Astrocyte (in vitro differentiated cells and primary cell): ENCODE measurements at regions not wholly inside any gene's neighbourhood (a gene's known extent, or its start where the extent isn't known, plus 50 kb on each side); places are given as distances from the start of the nearest gene placed in this dataset.

ENCODE experiments used
- DNase-seq: peaks from one replicate; pipeline ENCODE4 v3.0.0-alpha.2; 2010; ENCODE audit warnings: low read depth
- FAIRE-seq: peaks from 2 replicates; lab custom pipeline; 2011; peaks lifted over from hg19 to GRCh38; lab: Jason Lieb, UNC
- H2AFZ ChIP-seq: 2 replicates; pipeline ENCODE4 v1.6.0; 2012; ENCODE audit warnings: low read depth, low read length, inconsistent platforms
- H3K27ac ChIP-seq: 2 replicates; pipeline ENCODE4 v1.5.1; 2011; ENCODE audit warnings: low read depth, low read length, inconsistent platforms
- H3K27me3 ChIP-seq: 2 replicates; pipeline ENCODE4 v1.6.0; 2011; ENCODE audit warnings: low read length, inconsistent platforms; ENCODE audit not compliant: insufficient read depth
- H3K36me3 ChIP-seq: 2 replicates; pipeline ENCODE4 v1.5.1; 2011; ENCODE audit warnings: low read length, inconsistent platforms; ENCODE audit not compliant: insufficient read depth
- H3K4me1 ChIP-seq: 2 replicates; pipeline ENCODE4 v1.5.1; 2011; ENCODE audit warnings: low read length, inconsistent platforms; ENCODE audit not compliant: insufficient read depth
- H3K4me2 ChIP-seq: 2 replicates; pipeline ENCODE4 v1.6.0; 2012; ENCODE audit warnings: low read length, inconsistent platforms
- H3K4me3 ChIP-seq: 2 replicates; pipeline ENCODE4 v1.5.1; 2011; ENCODE audit warnings: low read depth, mild to moderate bottlenecking, low read length, inconsistent platforms; ENCODE audit not compliant: insufficient read depth
- H3K79me2 ChIP-seq: 2 replicates; pipeline ENCODE4 v1.6.0; 2012; ENCODE audit warnings: mild to moderate bottlenecking, low read length, inconsistent platforms; ENCODE audit not compliant: insufficient read depth
- H3K9ac ChIP-seq: 2 replicates; pipeline ENCODE4 v1.6.0; 2012; ENCODE audit warnings: mild to moderate bottlenecking, low read length, inconsistent platforms
- H3K9me3 ChIP-seq: 2 replicates; pipeline ENCODE4 v1.5.1; 2012; ENCODE audit warnings: low read depth, mild to moderate bottlenecking, low read length, inconsistent platforms; ENCODE audit not compliant: insufficient read depth
- H4K20me1 ChIP-seq: 2 replicates; pipeline ENCODE4 v1.6.0; 2012; ENCODE audit warnings: low read length, inconsistent platforms; ENCODE audit not compliant: insufficient read depth
- H3K27ac Mint-ChIP-seq: one replicate; pipeline ENCODE4 v1.8.0; 2021; ENCODE audit warnings: mild to moderate bottlenecking, mixed read lengths; ENCODE audit not compliant: unreplicated experiment
- H3K27me3 Mint-ChIP-seq: one replicate; pipeline ENCODE4 v1.8.0; 2021; ENCODE audit warnings: low read depth, mixed read lengths; ENCODE audit not compliant: unreplicated experiment
- H3K36me3 Mint-ChIP-seq: one replicate; pipeline ENCODE4 v1.8.0; 2021; ENCODE audit warnings: low read depth, mixed read lengths; ENCODE audit not compliant: unreplicated experiment
- H3K4me1 Mint-ChIP-seq: one replicate; pipeline ENCODE4 v1.8.0; 2021; ENCODE audit warnings: low read depth, mixed read lengths; ENCODE audit not compliant: unreplicated experiment
- H3K4me3 Mint-ChIP-seq: one replicate; pipeline ENCODE4 v1.8.0; 2021; ENCODE audit warnings: mild to moderate bottlenecking, moderate library complexity, mixed read lengths; ENCODE audit not compliant: unreplicated experiment
- H3K9me3 Mint-ChIP-seq: one replicate; pipeline ENCODE4 v1.8.0; 2021; ENCODE audit warnings: mild to moderate bottlenecking, mixed read lengths; ENCODE audit not compliant: unreplicated experiment
- EZH2 ChIP-seq: IDR thresholded peaks from 2 replicates; pipeline ENCODE4 v1.6.1; 2012; ENCODE audit warnings: mild to moderate bottlenecking, low read length, inconsistent platforms; ENCODE audit not compliant: insufficient read depth
- TF ChIP-seq, protein P1 (sequence below): IDR thresholded peaks from 2 replicates; pipeline ENCODE4 v1.5.1; 2011; ENCODE audit warnings: low read depth, mild to moderate bottlenecking, inconsistent platforms, low read length, moderate library complexity; ENCODE audit not compliant: insufficient read depth

DNA sequence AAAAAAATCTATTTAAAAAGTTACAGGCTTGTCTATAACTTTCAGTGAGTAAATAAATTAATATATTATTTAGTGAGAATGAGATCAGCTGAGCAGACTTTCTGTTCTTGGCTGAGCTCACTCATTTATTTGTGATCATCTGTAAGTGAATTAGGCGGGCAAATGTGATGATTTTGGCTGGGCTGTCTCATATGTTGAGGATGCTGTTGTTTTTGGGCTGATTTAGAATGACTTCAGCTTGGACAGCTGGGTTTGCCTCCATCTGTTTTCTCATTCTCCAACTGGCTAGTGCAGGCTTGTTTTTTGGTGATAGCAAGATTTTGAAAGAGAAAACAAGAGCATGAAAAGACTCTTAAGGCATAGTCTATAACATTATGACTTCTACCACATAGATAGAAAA is 475.8 kb upstream of the OLFM3 start:
- H3K4me2 ChIP-seq: no peak overlapping the region
- H4K20me1 ChIP-seq: no peaks in the 10 kb centered on the region
- Mint-ChIP-seq H3K4me3 (no peak overlapping the region), H3K9me3 (no peaks in the 10 kb centered on the region), H3K27me3 (no peaks in the 10 kb centered on the region), H3K36me3 (no peaks in the 10 kb centered on the region), H3K4me1 (no peaks in the 10 kb centered on the region), H3K27ac (no peak overlapping the region)
- H3K9me3 ChIP-seq: no peaks in the 10 kb centered on the region
- H3K79me2 ChIP-seq: no peaks in the 10 kb centered on the region
- H3K4me3 ChIP-seq: no peak overlapping the region
- DNase-seq (no peak), FAIRE-seq (no peak)
- H3K27ac ChIP-seq: no peak overlapping the region
- no peaks in the 10 kb centered on the region for H3K36me3 ChIP-seq
- H3K27me3 ChIP-seq: no peaks in the 10 kb centered on the region
- no peaks in the 10 kb centered on the region for H3K4me1 ChIP-seq
- no peak overlapping the region for H2AFZ ChIP-seq
- H3K9ac ChIP-seq: no peak overlapping the region
- TF ChIP-seq EZH2: no peak
- TF ChIP-seq, protein P1, sequence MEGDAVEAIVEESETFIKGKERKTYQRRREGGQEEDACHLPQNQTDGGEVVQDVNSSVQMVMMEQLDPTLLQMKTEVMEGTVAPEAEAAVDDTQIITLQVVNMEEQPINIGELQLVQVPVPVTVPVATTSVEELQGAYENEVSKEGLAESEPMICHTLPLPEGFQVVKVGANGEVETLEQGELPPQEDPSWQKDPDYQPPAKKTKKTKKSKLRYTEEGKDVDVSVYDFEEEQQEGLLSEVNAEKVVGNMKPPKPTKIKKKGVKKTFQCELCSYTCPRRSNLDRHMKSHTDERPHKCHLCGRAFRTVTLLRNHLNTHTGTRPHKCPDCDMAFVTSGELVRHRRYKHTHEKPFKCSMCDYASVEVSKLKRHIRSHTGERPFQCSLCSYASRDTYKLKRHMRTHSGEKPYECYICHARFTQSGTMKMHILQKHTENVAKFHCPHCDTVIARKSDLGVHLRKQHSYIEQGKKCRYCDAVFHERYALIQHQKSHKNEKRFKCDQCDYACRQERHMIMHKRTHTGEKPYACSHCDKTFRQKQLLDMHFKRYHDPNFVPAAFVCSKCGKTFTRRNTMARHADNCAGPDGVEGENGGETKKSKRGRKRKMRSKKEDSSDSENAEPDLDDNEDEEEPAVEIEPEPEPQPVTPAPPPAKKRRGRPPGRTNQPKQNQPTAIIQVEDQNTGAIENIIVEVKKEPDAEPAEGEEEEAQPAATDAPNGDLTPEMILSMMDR: no peak

DNA sequence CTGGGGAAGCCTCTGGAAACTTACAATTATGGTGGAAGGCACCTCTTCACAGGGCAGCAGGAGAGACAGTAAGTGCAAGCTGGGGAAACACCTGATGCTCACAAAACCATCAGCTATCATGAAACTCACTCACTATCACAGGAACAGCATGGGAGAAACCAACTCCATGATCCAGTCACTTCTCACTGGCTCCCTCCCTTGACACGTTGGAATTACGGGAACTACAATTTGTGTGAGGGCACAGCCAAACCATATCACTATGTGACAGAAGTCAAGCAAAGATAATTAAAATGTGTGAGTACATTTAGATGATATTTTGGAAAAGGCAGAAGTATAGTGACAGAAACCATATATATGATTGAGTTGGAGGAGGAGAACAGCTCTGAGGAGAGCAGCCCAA is 474.0 kb upstream of the OLFM3 start:
- Histone ChIP-seq H3K36me3 (no peaks in the 10 kb centered on the region), H2AFZ (no peak overlapping the region), H3K4me2 (no peak overlapping the region), H3K9me3 (no peaks in the 10 kb centered on the region), H4K20me1 (no peaks in the 10 kb centered on the region), H3K27ac (no peak overlapping the region), H3K79me2 (no peaks in the 10 kb centered on the region), H3K4me3 (no peak overlapping the region), H3K9ac (no peak overlapping the region), H3K4me1 (no peaks in the 10 kb centered on the region), H3K27me3 (no peaks in the 10 kb centered on the region)
- Mint-ChIP-seq H3K36me3 (no peaks in the 10 kb centered on the region), H3K4me1 (no peaks in the 10 kb centered on the region), H3K27me3 (no peaks in the 10 kb centered on the region), H3K27ac (no peak overlapping the region), H3K9me3 (no peaks in the 10 kb centered on the region), H3K4me3 (no peak overlapping the region)
- no peak for DNase-seq
- TF ChIP-seq, protein P1: no peak
- TF ChIP-seq EZH2: no peak
- no peak for FAIRE-seq

DNA sequence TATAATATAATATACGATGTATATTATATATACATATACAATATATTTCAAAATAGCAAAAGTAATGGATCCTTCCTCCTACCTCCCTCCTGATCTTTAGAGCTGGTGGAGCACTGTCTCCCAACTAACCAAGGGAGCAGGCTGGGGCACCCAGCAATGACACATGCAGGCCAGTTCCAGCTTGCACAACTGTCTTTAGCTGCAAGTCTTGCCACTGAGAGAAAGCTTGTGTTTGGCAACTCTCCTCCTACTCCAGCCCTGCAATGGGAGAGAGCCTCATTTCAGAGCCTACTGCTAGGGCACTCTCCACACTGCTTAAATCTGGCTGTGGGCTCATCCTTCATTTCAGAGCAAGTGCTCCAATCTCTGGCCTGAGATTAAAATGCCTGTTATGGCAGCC is 469.8 kb upstream of the OLFM3 start:
- no peaks in the 10 kb centered on the region for H3K9me3 Mint-ChIP-seq
- H3K4me3 Mint-ChIP-seq: no peak overlapping the region
- Histone ChIP-seq H3K79me2 (no peaks in the 10 kb centered on the region), H3K4me2 (no peak overlapping the region), H3K4me3 (no peak overlapping the region), H3K4me1 (no peaks in the 10 kb centered on the region), H4K20me1 (no peaks in the 10 kb centered on the region), H3K9ac (no peak overlapping the region), H3K27me3 (no peaks in the 10 kb centered on the region), H3K9me3 (no peaks in the 10 kb centered on the region), H3K36me3 (no peaks in the 10 kb centered on the region), H3K27ac (no peak overlapping the region), H2AFZ (no peak overlapping the region)
- FAIRE-seq (no peak), DNase-seq (no peak)
- H3K27ac Mint-ChIP-seq: no peak overlapping the region
- H3K27me3 Mint-ChIP-seq: no peaks in the 10 kb centered on the region
- TF ChIP-seq, protein P1: no peak
- TF ChIP-seq EZH2: no peak
- no peaks in the 10 kb centered on the region for H3K4me1 Mint-ChIP-seq
- H3K36me3 Mint-ChIP-seq: no peaks in the 10 kb centered on the region
